GM19043 (cell line): ENCODE measurements at regions not wholly inside any gene's neighbourhood (a gene's known extent, or its start where the extent isn't known, plus 50 kb on each side); places are given as distances from the start of the nearest gene placed in this dataset.
"Not testable (repeated sequence)": the region's sequence is repeated elsewhere in the genome, so short reads cannot be mapped to it uniquely, and the experiment has no call there.

ENCODE experiments used
- ATAC-seq: cut with Tn5 transposase; IDR thresholded peaks from one replicate; pipeline ENCODE4 v1.9.1; 2021; ENCODE audit warnings: low read depth; ENCODE audit not compliant: unreplicated experiment

DNA sequence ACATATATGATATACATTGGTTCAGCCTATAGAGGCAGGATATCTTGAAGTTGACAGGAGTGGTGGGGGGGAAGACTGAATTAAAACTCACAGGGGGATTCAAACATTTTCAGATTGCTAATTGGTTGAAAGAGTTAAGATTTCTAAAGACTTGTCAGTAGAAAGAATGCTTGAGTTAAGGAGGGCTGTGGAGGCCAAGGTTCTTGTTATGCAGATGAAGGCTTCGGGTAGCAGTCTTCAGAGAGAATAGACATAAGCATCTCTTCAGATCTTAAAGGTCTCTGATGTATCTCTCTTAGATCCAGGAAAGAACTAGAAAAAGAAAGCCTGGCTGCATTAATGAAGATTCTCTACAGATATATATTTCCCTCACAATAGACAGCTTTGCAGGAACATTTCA, 209.8 kb upstream of the SEMA3D start:
- ATAC-seq: no peak

DNA sequence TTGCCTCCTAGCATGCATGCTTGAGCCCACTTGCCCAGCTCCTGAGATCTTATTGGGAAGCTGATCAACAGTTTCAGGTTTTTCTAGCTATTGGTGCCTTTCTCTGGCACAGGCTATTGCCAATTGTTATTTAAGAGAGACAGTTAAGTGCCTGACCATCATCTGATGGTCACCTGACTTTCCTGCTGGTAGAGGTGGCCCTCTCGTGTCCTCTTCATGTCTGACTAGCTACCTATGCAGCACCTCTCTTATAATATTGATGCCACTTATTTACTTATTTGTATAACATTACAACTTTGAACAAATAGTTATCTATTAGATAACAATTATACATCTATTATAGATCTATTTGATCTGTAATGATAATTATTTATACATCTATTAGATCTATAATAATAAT, 205.9 kb upstream of the SEMA3D start:
- no peak for ATAC-seq

DNA sequence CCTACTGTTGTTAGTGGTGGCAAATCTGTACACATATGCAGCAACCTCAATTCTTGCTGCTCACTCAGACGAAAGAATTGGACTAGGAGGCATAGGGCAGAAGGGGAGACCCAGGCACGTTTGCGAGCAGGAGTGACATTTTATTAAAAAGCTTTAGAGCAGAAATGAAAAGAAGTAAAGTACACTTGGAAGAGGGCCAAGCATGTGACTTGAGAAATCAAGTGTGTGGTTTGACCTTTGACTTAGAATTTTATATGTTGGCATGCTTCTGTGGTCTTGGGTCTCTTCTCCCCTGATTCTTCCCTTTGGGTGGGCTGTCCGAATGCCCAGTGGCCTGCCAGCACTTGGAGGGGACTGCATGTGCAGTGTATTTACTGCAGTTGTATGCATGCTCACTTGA, 205.5 kb upstream of the SEMA3D start:
- no peak for ATAC-seq

DNA sequence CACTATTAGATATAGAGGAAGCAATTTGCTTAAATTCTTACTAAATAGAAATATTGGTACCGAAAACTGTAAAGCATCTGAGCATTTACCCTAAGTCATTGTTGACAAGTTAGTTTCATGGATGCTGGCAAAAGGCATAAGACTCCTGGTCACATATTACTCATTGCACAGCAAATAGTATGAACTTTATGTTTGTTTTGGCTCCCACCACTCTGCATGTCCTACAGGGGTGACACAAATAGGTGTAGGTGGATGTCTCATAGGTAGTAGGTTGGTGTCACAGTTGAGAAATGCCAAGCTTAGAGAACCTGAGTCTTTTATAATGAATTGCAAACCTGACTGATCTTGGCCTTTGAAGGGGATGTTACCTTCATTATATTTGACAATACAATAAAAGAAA, 199.6 kb upstream of the SEMA3D start:
- ATAC-seq: no peak

DNA sequence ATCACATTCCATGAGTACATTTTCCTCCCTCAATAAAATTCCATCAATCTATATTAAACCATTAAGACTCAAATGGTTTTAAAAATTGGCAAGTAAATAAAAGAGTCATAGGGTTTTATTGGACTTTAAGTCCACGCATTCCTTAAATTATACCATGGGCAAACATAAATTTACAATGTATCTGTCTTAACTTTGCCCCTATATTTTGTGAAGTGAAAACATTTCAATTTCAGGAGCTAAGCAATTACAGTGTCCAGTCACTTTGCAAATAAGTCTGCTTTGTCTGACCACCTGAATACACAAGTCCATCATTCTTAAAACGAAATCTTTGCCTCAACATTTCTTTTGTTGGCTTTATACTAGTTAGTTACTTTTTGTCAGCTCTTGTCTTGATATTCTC, 197.5 kb upstream of the SEMA3D start:
- no peak for ATAC-seq

DNA sequence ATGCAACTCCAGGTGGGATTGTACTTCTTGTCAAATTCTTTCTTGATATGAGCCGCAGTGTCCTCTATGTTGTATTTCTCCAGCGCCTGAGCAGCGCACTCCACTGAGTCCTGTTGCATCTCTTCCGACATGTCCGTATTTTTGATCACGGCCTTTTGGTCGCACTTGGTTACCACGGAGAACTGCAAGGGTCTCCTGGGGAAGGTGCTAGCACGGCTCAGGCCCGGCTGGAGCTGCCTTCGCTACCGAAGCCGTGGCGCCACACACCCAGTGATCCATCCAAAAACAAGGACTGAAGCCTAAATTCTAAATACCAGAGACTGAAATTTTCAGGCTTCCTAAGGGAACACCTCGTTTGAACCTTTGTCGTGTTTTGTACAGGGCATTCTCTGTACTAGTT, 194.4 kb upstream of the SEMA3D start:
- ATAC-seq: no peak

DNA sequence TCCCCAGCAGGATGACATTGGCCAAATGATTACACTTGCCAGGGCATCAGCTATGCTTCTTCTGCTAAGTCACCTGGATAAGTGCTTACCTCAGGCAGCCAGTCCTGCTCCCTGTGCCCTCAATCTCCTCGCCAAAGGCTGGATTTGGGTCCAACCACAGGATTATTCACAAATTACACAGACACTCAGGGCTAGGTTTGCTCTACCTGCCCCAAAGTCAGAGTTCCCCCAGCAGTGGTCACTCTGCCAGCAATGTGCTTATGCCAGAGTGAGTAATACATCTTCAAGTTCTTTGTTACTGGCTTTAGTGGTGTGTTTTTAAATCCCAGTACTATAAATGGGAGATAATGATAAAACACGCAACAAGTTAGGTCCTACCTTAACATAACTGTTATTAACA, 189.7 kb upstream of the SEMA3D start:
- ATAC-seq: no peak

DNA sequence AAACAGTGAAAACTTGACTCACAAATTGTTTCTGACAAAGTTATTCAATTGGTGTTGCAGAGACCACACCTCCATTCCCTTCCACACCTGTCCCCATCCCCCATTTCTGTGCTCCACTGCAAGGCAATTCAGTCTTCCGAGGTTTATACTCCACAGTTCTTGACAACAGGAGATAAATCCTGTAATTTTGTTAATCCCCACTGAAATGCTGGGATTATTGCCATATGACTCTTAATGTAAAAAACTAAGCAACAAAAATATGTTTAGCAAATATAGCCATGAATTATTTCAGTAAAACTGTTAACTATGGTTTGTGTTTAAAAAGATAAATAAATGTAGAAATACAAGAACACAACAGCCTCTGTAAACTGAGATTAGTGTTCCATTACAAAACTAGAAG, 170.1 kb upstream of the SEMA3D start:
- no peak for ATAC-seq

DNA sequence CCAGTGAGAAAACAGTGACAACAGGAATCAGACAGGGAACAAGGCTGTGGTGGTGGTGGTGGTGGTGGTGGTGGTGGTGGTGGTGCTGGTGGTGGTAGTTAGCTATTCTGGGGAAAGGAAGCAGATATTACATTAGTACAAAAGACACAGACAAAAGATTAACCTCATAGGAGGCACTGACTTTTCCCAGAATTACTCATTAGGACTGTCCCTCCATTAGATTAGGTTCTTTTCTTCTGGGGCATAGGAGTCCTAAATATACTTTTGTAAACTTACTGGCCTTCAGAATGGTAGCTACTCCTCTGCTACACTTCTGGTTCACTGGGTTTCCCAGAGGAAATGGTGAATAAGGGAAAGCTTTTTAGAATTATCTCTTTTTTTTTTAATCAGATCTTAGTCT, 156.6 kb upstream of the SEMA3D start:
- no peak for ATAC-seq

DNA sequence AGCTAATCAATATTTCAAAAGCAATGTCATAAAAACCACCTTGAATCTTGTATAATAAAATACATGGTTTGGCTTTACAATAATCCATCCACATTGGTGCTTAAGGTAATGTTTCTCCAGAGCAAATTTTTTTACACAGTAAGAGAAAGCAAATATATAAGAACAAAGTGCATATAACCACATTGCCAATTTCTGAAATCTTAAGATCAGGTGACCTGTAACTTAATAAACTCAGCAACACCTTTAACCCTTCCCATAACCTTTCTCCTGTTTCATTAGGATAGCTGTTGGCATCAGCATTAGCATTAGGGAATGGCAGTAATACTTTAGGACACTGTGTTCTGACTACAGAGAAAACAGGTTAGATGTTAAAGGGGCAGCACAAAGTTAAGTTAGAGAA, 155.9 kb upstream of the SEMA3D start:
- no peak for ATAC-seq

DNA sequence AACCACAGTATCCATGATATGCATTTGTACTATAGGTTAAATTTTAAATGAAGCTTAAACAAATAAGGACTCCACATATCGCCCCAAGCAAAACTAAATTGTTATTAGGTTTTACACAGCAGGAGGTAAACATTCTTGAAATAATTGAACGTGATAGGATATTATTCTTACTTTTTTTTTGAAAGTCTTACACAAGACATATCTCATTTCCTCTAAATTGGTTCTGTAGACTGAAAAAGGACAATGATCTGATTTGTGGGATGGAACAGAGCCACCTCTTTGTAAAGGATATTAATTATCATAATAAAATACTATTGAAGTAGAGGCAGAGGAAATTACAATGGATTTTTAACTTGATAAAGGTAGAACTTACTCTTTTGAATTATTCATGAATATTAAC, 155.1 kb upstream of the SEMA3D start:
- no peak for ATAC-seq

DNA sequence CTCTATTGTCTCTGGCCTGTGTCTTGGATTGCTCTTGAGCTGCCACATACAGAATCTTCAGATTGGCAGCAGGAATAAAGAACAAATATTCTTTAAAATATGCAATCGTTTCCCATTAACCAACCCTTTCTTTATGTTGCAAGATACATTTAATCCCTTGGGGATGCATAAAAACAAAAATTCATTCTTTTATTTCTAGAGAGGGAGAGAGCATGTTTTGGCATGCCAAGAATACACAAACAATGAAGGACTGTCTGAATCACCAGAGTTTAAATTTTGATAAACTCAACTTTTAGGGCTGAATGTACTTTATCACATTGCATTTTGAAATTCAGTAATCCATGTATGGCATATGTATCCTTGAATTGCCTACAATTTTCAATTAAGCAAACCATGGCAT, 154.3 kb upstream of the SEMA3D start:
- no peak for ATAC-seq

DNA sequence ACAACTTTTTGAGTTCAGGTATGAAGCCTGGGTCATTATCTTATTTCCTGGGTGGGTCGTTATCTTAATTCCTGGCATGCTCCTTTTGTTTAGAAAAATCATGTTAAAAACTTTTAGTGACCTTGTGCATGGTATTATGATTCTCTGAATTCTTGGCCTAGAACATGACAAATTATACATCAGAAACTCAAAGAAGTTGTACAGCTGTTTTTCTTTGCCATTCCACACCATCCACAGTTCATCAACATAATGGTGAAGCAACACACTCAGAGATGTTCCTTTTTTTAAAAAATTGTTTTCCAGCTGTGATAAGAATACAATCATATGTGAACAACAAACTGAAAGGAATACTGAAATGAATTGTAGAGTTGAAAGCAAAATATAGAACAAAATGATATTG, 149.2 kb upstream of the SEMA3D start:
- ATAC-seq: no peak

DNA sequence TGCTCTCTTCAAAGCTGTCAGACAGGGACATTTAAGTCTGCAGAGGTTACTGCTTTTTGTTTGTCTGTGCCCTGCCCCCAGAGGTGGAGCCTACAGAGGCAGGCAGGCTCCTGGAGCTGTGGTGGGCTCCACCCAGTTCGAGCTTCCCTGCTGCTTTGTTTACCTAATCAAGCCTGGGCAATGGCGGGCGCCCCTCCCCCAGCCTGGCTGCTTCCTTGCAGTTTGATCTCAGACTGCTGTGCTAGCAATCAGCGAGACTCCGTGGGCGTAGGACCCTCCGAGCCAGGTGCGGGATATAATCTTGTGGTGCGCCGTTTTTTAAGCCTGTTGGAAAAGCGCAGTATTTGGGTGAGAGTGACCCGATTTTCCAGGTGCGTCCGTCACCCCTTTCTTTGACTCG, 148.3 kb upstream of the SEMA3D start:
- ATAC-seq: not testable (repeated sequence)

DNA sequence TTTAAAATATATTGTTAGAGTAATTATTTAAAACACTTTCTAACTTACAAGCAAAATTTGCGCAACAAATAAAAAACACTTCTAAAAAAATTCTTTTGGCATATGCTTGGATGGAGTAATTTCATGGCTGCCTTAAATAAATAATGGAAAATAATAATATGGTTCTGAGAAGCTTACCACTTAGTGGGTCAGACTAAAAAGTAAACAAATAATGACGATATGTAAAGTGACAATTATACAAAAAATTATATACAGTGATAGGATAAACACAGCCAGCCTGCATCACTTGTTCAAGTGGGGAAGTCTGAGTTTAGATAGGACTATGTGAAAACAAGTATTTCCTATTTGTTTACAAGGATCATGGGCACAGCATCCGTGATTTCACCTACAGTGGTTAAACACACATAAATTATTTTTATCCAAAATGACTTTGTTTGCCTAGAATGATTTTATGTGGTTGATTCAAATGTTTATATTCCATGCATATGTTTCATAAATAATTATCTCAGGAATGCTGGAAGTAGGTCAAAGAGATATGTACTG, 141.7 kb upstream of the SEMA3D start:
- ATAC-seq: no peak

DNA sequence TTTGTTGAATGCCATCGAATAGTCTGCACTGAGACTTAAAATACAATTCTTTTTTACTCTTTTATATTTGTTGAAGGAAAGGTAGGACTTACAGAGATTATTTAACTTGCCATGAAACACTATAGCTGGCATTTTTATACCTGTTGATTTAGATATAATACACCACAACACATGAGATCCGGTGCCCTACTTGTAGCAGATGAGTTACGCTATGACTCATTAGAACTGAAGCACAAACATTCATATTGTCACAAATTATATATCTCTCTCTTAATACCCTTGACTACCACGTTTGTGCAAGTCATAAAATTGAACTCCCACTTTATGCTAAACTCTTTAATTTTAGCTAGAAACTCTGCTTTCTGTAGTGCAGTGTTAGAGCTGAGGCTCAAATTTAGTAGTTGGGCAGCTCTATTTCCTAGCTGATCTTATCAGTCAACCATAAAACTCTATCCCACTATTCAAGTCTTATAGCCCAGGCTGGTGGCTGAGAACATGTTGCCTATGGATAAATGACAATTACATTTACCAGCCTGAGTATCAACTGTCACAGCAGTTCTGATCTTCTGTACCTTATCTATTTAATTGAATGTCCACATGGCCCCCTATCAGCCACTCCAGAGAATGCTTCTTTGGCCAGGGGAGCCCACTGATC, 137.4 kb upstream of the SEMA3D start:
- ATAC-seq: no peak

DNA sequence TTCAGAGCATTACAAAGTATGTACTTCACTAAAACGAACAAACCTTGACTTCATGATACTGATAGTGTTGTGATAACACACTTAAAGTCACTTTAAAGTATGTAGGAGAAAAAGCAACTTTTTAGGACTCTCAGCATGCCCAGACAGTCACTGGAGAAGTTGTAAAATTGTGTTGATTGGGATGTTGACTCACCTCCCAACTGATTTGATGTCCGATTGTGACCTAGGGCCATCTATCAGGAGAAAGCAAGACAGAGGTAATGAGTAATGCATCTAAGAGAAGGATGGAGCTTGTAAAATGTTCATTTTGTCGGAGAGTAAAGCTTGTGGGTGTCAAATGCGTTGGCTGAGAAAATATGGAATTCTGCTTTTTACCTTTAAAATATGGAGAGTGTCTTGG, 135.4 kb upstream of the SEMA3D start:
- ATAC-seq: no peak

DNA sequence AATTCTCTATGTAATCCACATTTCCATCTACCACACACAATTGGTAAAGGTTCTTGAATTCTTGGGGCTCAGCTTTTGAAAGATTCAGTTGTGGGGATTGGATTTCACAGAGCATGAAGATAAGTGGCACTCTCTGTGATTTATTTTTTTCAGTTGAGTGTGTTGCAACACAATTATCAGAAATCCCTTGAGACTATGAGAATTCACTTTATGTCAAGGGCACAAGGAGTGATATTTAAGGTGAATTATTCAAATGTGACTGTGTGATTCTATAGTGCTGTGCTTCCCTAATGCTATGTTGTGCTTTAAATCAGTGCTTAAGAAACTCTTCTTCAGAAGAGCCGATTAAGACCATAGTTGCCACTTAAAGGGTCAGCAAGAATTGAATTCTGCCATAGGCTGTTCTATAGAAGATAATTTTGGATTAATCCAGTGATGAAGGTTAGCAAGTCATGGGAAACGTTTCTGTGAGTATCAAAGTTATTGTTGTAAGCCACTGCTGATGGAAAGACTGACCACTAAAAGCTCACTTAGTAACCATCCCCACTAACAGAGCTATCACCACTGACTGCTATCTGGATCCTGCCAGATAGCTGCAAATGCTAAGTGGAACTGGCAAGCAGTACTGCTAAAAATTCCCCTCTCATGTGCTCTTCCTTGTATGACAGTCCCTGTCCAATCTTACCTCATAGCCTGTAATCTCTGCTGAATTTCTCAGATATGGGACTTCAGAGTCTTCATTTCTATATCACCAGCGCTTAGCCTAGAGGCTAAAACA, 134.0 kb upstream of the SEMA3D start:
- no peak for ATAC-seq

DNA sequence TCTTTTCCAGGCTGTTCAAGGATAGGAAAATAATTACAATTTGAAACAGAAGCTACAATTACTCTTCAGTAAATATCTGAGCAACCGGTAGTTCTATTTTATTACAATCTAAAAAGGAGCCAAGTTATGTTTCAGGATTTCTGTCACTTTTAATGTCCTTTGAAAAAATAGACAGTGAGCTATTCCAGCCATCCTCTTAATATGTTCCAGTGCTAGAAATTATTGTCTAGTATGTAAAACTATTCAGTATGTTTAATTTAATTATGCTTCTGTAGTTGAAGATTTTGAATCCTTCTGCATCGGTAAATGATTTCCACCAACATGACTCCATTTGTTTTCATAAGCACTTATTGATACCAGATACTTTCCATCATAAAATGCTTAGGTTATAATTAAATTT, 129.6 kb upstream of the SEMA3D start:
- no peak for ATAC-seq

DNA sequence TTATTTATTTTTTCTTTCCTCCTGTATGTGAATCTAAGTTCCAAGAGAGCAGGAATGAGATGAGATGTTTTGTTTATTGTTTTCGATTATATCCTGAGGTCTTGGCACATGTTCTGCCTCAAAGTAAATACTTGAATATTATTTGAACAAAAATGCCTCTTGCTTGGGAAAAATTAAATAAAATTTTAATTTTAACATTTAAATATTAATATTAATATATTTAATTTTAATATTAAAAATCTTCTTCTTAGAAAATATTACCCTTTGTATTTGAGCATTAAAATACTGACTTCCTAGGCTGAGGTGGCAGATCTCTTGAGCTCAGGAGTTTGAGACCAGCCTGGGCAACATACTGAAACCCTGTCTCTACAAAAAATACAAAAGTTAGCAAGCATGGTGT, 123.4 kb upstream of the SEMA3D start:
- no peak for ATAC-seq

DNA sequence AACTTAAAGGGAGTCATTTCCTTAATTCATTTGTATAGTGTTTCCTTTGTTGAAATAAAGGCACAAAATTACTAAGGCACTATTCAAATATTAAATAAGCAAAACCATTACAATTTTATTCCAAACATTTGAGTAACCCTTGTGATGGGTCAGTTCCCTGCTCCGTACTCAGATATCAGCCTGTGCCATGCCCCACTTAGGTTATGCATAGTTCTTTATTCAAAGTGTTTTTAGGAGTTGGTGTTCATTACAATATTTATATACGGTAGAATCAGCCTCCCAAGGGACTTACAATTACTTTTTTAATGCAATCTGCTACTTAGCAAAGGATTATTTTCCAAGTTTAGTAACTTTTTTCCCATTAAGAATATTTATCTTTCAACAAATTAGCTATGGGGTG, 119.3 kb upstream of the SEMA3D start:
- ATAC-seq: no peak

DNA sequence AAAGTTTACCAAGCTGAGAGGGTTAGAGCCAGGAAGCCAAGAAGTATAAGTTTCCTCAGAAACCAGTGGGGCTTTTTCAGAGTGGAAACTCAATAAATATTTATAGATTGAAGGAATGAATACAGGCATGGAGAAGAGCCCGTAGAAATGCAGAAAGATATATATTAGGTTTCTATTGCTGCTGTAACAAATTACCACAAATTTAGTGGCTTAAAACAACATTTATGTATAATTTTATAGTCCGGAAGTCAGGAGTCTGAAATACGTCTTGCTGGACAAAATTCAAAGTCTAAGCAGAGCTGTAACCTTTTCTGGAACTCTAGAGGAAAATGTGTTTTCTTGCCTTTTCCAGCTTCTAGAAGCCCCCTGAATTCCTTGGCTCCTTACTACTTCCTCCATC, 107.3 kb upstream of the SEMA3D start:
- ATAC-seq: no peak
